ENCODE measurements at regions not wholly inside any gene's neighbourhood (a gene's known extent, or its start where the extent isn't known, plus 50 kb on each side); places are given as distances from the start of the nearest gene placed in this dataset.
A peak's percentile ranks its signal among the peaks of the same experiment; 100 is the strongest.

DNA sequence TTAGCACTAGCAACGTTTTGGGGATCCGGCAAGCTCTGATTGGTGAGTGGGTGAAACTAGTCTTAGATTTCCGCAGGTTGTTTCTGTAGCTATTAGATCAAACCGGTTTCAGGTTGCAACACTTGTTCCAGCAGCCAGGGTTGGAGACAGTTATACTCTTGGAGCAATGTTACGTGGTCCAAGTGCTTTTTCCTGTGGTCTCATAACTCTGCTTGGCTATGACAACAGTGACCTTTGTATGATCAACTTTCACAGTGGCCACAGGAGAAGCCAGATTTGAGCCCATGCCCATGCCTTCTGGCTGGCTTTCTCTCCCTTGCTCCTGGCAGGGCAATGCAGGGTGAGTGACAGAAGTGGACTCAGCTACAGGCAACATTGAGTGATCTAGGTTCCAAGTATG lies 84.5 kb upstream of the TAF1B start:
- Histone ChIP-seq H3K4me1 (peaks cover 52 to 54% of the 10 kb centered on the region in 2 donors), H3K27me3 (no peaks in the 10 kb centered on the region), H3K9me3 (no peaks in the 10 kb centered on the region), H3K36me3 (no peaks in the 10 kb centered on the region), H3K4me3 (peak overlapping the region in 3 of 4 donors; percentile 42 to 57 (median 46)), H3K27ac (peak overlapping the region; percentile 90 to 96 (median 94))
- intact Hi-C loops (cut with DNase I; ENCODE audit: low total_unique reads): loop anchor here (1.0 to 5.0 kb wide), 2 partner anchors 126 to 203 kb away; partner anchors contain the start of genes ADAM17 and YWHAQ
- DNase-seq: peak; percentile 76 to 93
- ATAC-seq: peak; percentile 78 to 87
- in situ Hi-C loops (cut with MboI; ENCODE audit: low sequenced_read_pairs in 4 of 4): no loop called here
- TF ChIP-seq, protein P1, sequence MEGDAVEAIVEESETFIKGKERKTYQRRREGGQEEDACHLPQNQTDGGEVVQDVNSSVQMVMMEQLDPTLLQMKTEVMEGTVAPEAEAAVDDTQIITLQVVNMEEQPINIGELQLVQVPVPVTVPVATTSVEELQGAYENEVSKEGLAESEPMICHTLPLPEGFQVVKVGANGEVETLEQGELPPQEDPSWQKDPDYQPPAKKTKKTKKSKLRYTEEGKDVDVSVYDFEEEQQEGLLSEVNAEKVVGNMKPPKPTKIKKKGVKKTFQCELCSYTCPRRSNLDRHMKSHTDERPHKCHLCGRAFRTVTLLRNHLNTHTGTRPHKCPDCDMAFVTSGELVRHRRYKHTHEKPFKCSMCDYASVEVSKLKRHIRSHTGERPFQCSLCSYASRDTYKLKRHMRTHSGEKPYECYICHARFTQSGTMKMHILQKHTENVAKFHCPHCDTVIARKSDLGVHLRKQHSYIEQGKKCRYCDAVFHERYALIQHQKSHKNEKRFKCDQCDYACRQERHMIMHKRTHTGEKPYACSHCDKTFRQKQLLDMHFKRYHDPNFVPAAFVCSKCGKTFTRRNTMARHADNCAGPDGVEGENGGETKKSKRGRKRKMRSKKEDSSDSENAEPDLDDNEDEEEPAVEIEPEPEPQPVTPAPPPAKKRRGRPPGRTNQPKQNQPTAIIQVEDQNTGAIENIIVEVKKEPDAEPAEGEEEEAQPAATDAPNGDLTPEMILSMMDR (IDR thresholded peaks at IDR 0.05 in 4 of 5, conservative IDR thresholded peaks at IDR 0.05 in 1 of 5): no peak
- TF ChIP-seq POLR2A (IDR thresholded peaks at IDR 0.05): no peak

DNA sequence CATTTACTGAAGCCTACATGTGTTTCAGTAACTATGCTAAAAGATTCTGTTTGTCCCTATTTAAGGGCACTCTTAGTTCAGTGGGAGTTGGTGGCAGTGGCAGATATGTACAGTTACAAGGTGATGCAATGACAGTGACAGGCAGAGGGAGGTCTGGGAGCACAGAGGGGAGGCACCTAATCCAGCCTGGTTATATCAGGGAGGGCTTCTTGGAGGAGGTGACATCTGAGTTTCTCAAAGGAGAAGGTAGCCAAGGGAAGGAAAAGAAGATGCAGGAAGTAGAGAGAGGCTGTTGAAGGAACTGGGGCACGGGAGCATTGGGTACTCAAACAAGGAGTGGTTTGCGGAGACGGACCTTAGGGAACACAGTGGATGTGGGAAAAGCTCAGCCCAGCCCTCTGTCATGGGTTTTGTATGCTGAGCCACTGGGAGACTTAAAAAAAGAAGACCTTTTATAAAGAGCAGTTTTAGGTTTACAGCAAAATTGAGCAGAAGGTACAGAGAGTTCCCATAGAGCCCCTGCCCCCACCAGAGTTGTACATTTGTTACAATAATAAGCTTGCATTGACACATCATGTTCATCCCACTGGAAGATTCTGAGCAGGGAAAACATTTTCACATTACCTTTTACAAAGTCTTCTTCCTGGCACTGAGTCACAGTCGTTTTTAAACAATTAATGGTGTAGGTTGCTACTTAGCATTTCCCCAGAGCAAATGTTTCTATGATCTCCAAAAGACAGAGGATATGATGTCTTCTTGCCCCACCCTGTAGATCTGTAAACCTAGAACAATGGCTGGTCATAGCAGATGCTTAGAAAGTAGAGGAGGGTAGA lies 83.0 kb upstream of the TAF1B start:
- Histone ChIP-seq H3K27me3 (no peaks in the 10 kb centered on the region), H3K4me1 (peaks cover 57% of the 10 kb centered on the region in 2 donors), H3K9me3 (no peaks in the 10 kb centered on the region), H3K27ac (no peak overlapping the region), H3K4me3 (no peak overlapping the region), H3K36me3 (no peaks in the 10 kb centered on the region)
- ATAC-seq (no peak), DNase-seq (no peak)
- no peak for TF ChIP-seq POLR2A (IDR thresholded peaks at IDR 0.05)
- TF ChIP-seq, protein P1 (IDR thresholded peaks at IDR 0.05 in 4 of 5, conservative IDR thresholded peaks at IDR 0.05 in 1 of 5): no peak
- in situ Hi-C loops (cut with MboI; ENCODE audit: low sequenced_read_pairs in 4 of 4): no loop called here
- intact Hi-C loops (cut with DNase I; ENCODE audit: low total_unique reads): loop anchor here (10.0 kb wide), 1 partner anchor 285 kb away; the partner anchor contains the start of gene IAH1

DNA sequence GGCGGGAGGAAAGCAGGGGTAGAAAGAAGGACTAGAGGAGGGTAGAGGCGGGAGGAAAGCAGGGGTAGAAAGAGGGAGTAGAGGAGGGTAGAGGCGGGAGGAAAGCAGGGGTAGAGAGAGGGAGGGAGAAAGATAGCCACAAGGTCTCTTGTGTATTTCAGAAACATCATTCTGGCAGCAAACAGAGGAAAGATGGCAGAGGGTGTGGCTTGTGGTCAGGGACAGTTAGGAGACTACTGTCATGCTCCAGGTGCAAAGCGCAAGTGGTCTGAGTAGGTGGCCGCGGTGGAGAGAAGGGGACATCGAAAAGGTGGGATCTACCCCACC lies 82.4 kb upstream of the TAF1B start:
- no peak overlapping the region for H3K4me3 ChIP-seq
- H3K27ac ChIP-seq: no peak overlapping the region
- TF ChIP-seq, protein P1 (IDR thresholded peaks at IDR 0.05 in 4 of 5, conservative IDR thresholded peaks at IDR 0.05 in 1 of 5): no peak
- TF ChIP-seq POLR2A (IDR thresholded peaks at IDR 0.05): no peak
- peaks cover 57% of the 10 kb centered on the region in 2 donors for H3K4me1 ChIP-seq
- intact Hi-C loops (cut with DNase I; ENCODE audit: low total_unique reads) (loop anchor here (10.0 kb wide), 1 partner anchor 286 kb away; the partner anchor contains the start of gene IAH1), in situ Hi-C loops (cut with MboI; ENCODE audit: low sequenced_read_pairs in 4 of 4) (no loop called here)
- no peaks in the 10 kb centered on the region for H3K9me3 ChIP-seq
- ATAC-seq (no peak), DNase-seq (no peak)
- no peaks in the 10 kb centered on the region for H3K36me3 ChIP-seq
- H3K27me3 ChIP-seq: no peaks in the 10 kb centered on the region

- ATAC-seq (no peak), DNase-seq (no peak)
- H3K4me3 ChIP-seq: no peak overlapping the region
- H3K36me3 ChIP-seq: no peaks in the 10 kb centered on the region
- TF ChIP-seq, protein P1 (IDR thresholded peaks at IDR 0.05 in 4 of 5, conservative IDR thresholded peaks at IDR 0.05 in 1 of 5): no peak
- no peak for TF ChIP-seq POLR2A (IDR thresholded peaks at IDR 0.05)
- no peaks in the 10 kb centered on the region for H3K9me3 ChIP-seq
- no peaks in the 10 kb centered on the region for H3K27me3 ChIP-seq
- in situ Hi-C loops (cut with MboI; ENCODE audit: low sequenced_read_pairs in 4 of 4): no loop called here
- intact Hi-C loops (cut with DNase I; ENCODE audit: low total_unique reads): loop anchor here (10.0 kb wide), 1 partner anchor 287 kb away; the partner anchor contains the start of gene IAH1
- H3K4me1 ChIP-seq: peaks cover 56 to 57% of the 10 kb centered on the region in 2 donors
- no peak overlapping the region for H3K27ac ChIP-seq
These were observed 81.7 kb upstream of the TAF1B start for GRCh38 chr2:9761577-9761976.
